Kidney (tissue), 13 donors: ENCODE measurements at regions not wholly inside any gene's neighbourhood (a gene's known extent, or its start where the extent isn't known, plus 50 kb on each side); places are given as distances from the start of the nearest gene placed in this dataset.

Source experiments
- DNase-seq, 5 donors: peaks; one replicate each; pipeline ENCODE4 v3.0.0-alpha.2; 2013 to 2020
- FAIRE-seq: peaks from 2 replicates; lab custom pipeline; 2012; peaks lifted over from hg19 to GRCh38; lab: Jason Lieb, UNC
- H3K27ac ChIP-seq, 2 donors: one replicate each; pipeline ENCODE4 v1.7.0; 2013; ENCODE audit warnings: low read depth in 2 of 2, low read length in 2 of 2, inconsistent platforms in 1 of 2
- H3K27me3 ChIP-seq: one replicate; pipeline ENCODE4 v1.7.1; 2013; ENCODE audit warnings: low read length, inconsistent platforms; ENCODE audit not compliant: control insufficient read depth, insufficient read depth
- H3K36me3 ChIP-seq, 3 donors: one replicate each; pipeline versions ENCODE4 v1.7.0 to v1.7.1; 2013; ENCODE audit warnings: low read length in 3 of 3, control low read depth in 1 of 3, inconsistent platforms in 1 of 3; ENCODE audit not compliant: insufficient read depth in 3 of 3, control insufficient read depth in 2 of 3
- H3K4me1 ChIP-seq, 3 donors: one replicate each; pipeline versions ENCODE4 v1.7.0 to v1.7.1; 2013; ENCODE audit warnings: low read length in 3 of 3, inconsistent platforms in 1 of 3, low read depth in 1 of 3; ENCODE audit not compliant: control insufficient read depth in 2 of 3, insufficient read depth in 2 of 3
- H3K4me3 ChIP-seq, 3 donors: one replicate each; pipeline versions ENCODE4 v1.7.0 to v1.8.1; 2013; ENCODE audit warnings: low read length in 3 of 3, control low read depth in 1 of 3, inconsistent platforms in 1 of 3
- H3K9ac ChIP-seq, 3 donors: one replicate each; pipeline versions ENCODE4 v1.7.0 to v1.7.1; 2013; ENCODE audit warnings: low read length in 3 of 3, control low read depth in 1 of 3, inconsistent platforms in 1 of 3
- H3K9me3 ChIP-seq, 3 donors: one replicate each; pipeline versions ENCODE4 v1.7.0 to v1.7.1; 2013; ENCODE audit warnings: low read length in 3 of 3, control low read depth in 1 of 3, inconsistent platforms in 1 of 3; ENCODE audit not compliant: control insufficient read depth in 2 of 3, insufficient read depth in 1 of 3
- CTCF ChIP-seq: IDR thresholded peaks from 3 replicates; pipeline ENCODE4 v1.5.1; 2012; ENCODE audit warnings: mild to moderate bottlenecking, moderate library complexity, borderline replicate concordance; ENCODE audit not compliant: insufficient read depth; ENCODE audit errors: extremely low read depth
- intact Hi-C: fragments of 100-400 bp; cut with DNase I; formaldehyde crosslinking; loops from one replicate; pipeline ENCODE4 v1.11.1; 2022
- donor health status: control.
- donor health status: control.
- donor health status: control.
- donor health status: control.
- donor health status: control.
- donor health status: DM: yes; HTN: yes; CAD: no.
- donor health status: Normal renal cell carcinoma (clear cell type).

- intact Hi-C loops, result no loop called here
- Histone ChIP-seq H3K27me3 (no peaks in the 10 kb centered on the region), H3K4me1 (no peaks in the 10 kb centered on the region), H3K36me3 (no peaks in the 10 kb centered on the region), H3K9me3 (no peaks in the 10 kb centered on the region), H3K4me3 (no peak overlapping the region), H3K9ac (no peak overlapping the region), H3K27ac (no peak overlapping the region)
- DNase-seq, result peak in 1 of 5 donors; percentile 49
- no peak for TF ChIP-seq CTCF
- FAIRE-seq, result no peak
These were observed 443.0 kb upstream of the RUNX1 start for GRCh38 chr21:35491920-35492678.

GRCh38 chr21:35491114-35491513 lies 442.0 kb upstream of the RUNX1 start:
- TF ChIP-seq CTCF, result no peak
- no peaks in the 10 kb centered on the region for H3K4me1 ChIP-seq
- intact Hi-C loops, result no loop called here
- no peaks in the 10 kb centered on the region for H3K36me3 ChIP-seq
- H3K27me3 ChIP-seq, result no peaks in the 10 kb centered on the region
- H3K4me3 ChIP-seq, result no peak overlapping the region
- peak in 1 of 5 donors; percentile 39 for DNase-seq
- no peaks in the 10 kb centered on the region for H3K9me3 ChIP-seq
- no peak overlapping the region for H3K9ac ChIP-seq
- FAIRE-seq, result no peak
- H3K27ac ChIP-seq, result no peak overlapping the region

- Histone ChIP-seq H3K27ac (no peak overlapping the region), H3K36me3 (no peaks in the 10 kb centered on the region), H3K4me3 (no peak overlapping the region), H3K9ac (no peak overlapping the region), H3K27me3 (no peaks in the 10 kb centered on the region), H3K9me3 (no peaks in the 10 kb centered on the region), H3K4me1 (no peaks in the 10 kb centered on the region)
- intact Hi-C loops, result no loop called here
- TF ChIP-seq CTCF, result no peak
- FAIRE-seq (no peak), DNase-seq (no peak)
These were observed 440.4 kb upstream of the RUNX1 start for GRCh38 chr21:35489389-35489980.
